ENCODE measurements at regions not wholly inside any gene's neighbourhood (a gene's known extent, or its start where the extent isn't known, plus 50 kb on each side); places are given as distances from the start of the nearest gene placed in this dataset.

DNA sequence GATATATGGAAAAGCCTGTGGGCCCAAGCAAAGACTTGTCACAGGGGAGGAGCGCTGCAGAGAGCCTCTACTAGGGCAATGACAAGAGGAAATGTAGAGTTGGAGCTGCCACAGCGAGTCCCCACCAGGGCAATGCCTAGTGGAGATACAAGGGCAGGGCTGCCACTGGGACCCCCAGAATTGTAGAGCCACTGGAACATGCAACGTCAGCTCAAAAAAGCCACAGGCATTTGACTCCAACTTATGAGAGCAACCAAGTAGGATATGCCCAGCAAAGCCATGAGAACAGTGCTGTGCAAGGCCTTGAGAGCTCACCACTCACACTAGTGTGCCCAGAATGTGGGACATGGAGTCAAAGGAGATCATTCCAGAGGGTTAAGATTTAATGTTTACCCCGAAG lies 63.7 kb upstream of the CAMK1G start:
- TF ChIP-seq FOXM1 (IDR thresholded peaks at IDR 0.05; ENCODE audit: borderline replicate concordance) = no peak
- TF ChIP-seq ARNT (IDR thresholded peaks at IDR 0.05) = no peak
- no peak for TF ChIP-seq TARDBP (IDR thresholded peaks at IDR 0.05)
- DNase-seq (ENCODE audit: extremely low spot score) = no peak
- CTCF ChIA-PET = no interaction called here
- POLR2A ChIA-PET = no interaction called here

DNA sequence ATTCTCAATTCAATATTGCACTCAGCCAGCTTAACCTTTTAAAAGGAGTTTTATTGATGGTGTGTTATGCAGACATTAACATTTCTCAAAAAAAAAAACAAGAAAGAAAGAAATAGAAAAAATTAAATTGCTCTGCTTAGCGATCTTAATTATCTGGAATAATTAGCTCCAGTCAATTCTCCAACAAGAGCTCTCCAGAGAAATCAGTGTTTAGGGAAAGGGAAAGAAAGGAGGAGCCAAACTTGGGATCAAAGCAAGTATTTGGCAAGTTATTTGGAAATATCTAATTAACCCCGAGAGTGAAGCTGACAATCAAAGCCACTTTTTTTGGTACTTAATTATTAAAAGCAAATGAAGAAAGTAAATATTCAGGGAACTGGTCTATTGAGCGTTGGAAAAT lies 60.7 kb upstream of the CAMK1G start:
- POLR2A ChIA-PET = no interaction called here
- TF ChIP-seq HDGF (IDR thresholded peaks at IDR 0.05; ENCODE audit: borderline replicate concordance) (no peak), BHLHE40 (IDR thresholded peaks at IDR 0.05; ENCODE audit: borderline replicate concordance) (no peak), LEF1 (IDR thresholded peaks at IDR 0.05; ENCODE audit: borderline replicate concordance) (no peak), L3MBTL2 (conservative IDR thresholded peaks at IDR 0.05) (no peak), ARNT (IDR thresholded peaks at IDR 0.05) (no peak), CTBP1 (IDR thresholded peaks at IDR 0.05; ENCODE audit: borderline replicate concordance) (no peak), SUZ12 (IDR thresholded peaks at IDR 0.05) (no peak), ZNF384 (IDR thresholded peaks at IDR 0.05) (no peak), FOXA1 (IDR thresholded peaks at IDR 0.05) (no peak), SP1 (IDR thresholded peaks at IDR 0.05) (no peak), FOXM1 (IDR thresholded peaks at IDR 0.05; ENCODE audit: borderline replicate concordance) (no peak)
- TF ChIP-seq, protein P1, sequence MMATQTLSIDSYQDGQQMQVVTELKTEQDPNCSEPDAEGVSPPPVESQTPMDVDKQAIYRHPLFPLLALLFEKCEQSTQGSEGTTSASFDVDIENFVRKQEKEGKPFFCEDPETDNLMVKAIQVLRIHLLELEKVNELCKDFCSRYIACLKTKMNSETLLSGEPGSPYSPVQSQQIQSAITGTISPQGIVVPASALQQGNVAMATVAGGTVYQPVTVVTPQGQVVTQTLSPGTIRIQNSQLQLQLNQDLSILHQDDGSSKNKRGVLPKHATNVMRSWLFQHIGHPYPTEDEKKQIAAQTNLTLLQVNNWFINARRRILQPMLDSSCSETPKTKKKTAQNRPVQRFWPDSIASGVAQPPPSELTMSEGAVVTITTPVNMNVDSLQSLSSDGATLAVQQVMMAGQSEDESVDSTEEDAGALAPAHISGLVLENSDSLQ (IDR thresholded peaks at IDR 0.05) = no peak
- no peak for DNase-seq (ENCODE audit: extremely low spot score)
- CTCF ChIA-PET = no interaction called here

DNA sequence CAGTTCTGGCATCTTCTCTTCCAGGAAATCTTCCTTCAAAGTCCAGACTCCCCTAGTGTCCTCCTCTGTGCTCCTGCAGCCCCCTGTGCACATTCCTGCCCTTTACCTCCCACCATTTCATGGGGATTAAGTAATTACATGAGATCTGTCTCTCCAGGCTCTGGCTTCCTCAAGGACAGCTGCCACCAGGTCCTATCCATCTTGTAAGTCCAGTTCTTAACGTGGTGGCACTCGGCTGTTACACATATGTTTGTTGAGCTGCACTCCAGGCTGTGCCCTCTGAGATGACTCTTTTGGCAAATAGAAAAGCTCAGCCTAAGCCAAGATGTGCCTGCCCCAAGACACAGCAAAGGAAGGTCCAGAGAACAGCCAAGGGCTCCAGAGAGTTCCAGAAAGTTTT lies 57.4 kb upstream of the CAMK1G start:
- no peak for TF ChIP-seq LEF1 (IDR thresholded peaks at IDR 0.05; ENCODE audit: borderline replicate concordance)
- TF ChIP-seq NFRKB (IDR thresholded peaks at IDR 0.05) = no peak
- no peak for TF ChIP-seq TARDBP (IDR thresholded peaks at IDR 0.05)
- TF ChIP-seq FOXA1 (IDR thresholded peaks at IDR 0.05) = no peak
- TF ChIP-seq L3MBTL2 (conservative IDR thresholded peaks at IDR 0.05) = no peak
- TF ChIP-seq HDGF (IDR thresholded peaks at IDR 0.05; ENCODE audit: borderline replicate concordance) = no peak
- TF ChIP-seq, protein P1 (IDR thresholded peaks at IDR 0.05) = no peak
- TF ChIP-seq ARNT (IDR thresholded peaks at IDR 0.05) = no peak
- TF ChIP-seq SP1 (IDR thresholded peaks at IDR 0.05) = no peak
- TF ChIP-seq CTBP1 (IDR thresholded peaks at IDR 0.05; ENCODE audit: borderline replicate concordance) = no peak
- TF ChIP-seq ELF4 (IDR thresholded peaks at IDR 0.05) = no peak
- no peak for TF ChIP-seq SUZ12 (IDR thresholded peaks at IDR 0.05)
- no peak for TF ChIP-seq FOXM1 (IDR thresholded peaks at IDR 0.05; ENCODE audit: borderline replicate concordance)
- no peak for TF ChIP-seq ZNF384 (IDR thresholded peaks at IDR 0.05)
- ChIA-PET CTCF (no interaction called here), POLR2A (no interaction called here)
- no peak for DNase-seq (ENCODE audit: extremely low spot score)

DNA sequence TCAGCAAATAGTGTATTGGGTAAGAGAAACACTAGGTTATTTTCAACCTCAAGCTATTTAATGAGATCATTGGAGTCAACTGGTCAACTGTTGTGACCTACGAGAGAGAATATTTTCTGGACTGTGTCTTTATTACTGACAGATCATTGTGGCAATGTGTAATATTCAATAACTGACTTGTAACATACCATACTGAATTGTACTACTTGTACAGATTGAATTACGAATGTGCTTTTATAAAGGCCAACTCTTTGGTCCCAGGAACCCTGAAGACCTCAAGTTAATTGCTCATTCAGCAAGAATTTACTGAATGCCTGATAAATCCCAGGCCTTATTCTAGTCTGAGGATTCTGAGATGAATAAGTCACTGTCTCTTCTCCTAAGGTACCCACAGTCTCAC lies 56.1 kb upstream of the CAMK1G start:
- DNase-seq (ENCODE audit: extremely low spot score) = no peak
- TF ChIP-seq CTBP1 (IDR thresholded peaks at IDR 0.05; ENCODE audit: borderline replicate concordance) = no peak
- TF ChIP-seq ZNF384 (IDR thresholded peaks at IDR 0.05) = no peak
- TF ChIP-seq, protein P1 (IDR thresholded peaks at IDR 0.05) = no peak
- no peak for TF ChIP-seq FOXK2 (IDR thresholded peaks at IDR 0.05)
- ChIA-PET POLR2A (no interaction called here), CTCF (no interaction called here)

DNA sequence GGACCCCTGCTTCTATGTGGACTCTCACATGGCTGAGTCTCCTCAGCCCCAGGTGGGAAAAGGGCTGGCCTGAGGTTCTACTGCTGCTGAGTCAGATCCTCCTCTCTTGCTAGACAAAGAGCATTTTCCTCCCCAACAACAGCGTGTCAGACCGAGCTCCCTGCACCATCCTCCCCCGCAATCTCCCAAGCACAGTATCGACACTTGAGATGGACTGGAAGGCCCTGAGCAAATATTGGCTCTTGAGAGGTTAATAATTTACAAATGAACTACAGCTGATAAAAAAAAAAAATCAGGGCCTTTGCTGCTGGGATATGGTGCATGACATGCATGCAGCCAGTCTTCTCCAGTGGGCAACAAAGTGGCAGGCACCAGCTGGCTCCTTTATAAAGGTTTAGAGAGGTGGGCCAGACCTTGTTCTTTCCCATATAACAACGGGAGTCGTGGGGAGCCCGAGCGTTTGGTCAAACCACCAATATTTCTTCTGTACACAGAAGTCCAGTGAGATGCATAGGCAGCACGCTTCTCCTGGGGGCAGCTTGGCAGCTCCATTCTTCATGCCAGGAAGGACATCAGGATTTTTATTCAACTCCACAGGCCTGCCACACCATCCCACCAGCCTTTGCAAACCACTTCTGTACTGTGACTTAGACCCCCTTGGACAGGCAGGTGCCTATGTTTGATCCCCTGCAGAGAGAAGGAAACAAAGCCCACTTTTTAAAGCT lies 55.4 kb upstream of the CAMK1G start:
- ChIA-PET POLR2A (no interaction called here), CTCF (no interaction called here)
- TF ChIP-seq TARDBP (IDR thresholded peaks at IDR 0.05) (no peak), SUZ12 (IDR thresholded peaks at IDR 0.05) (no peak), ARNT (IDR thresholded peaks at IDR 0.05) (no peak), FOXA1 (IDR thresholded peaks at IDR 0.05) (no peak), L3MBTL2 (conservative IDR thresholded peaks at IDR 0.05) (no peak), LEF1 (IDR thresholded peaks at IDR 0.05; ENCODE audit: borderline replicate concordance) (no peak), FOXK2 (IDR thresholded peaks at IDR 0.05) (no peak), NFRKB (IDR thresholded peaks at IDR 0.05) (no peak), BHLHE40 (IDR thresholded peaks at IDR 0.05; ENCODE audit: borderline replicate concordance) (no peak), CTBP1 (IDR thresholded peaks at IDR 0.05; ENCODE audit: borderline replicate concordance) (no peak), ZNF384 (IDR thresholded peaks at IDR 0.05) (no peak), SP1 (IDR thresholded peaks at IDR 0.05) (no peak), HDGF (IDR thresholded peaks at IDR 0.05; ENCODE audit: borderline replicate concordance) (no peak)
- TF ChIP-seq, protein P1 (IDR thresholded peaks at IDR 0.05) = no peak
- DNase-seq (ENCODE audit: extremely low spot score) = no peak

DNA sequence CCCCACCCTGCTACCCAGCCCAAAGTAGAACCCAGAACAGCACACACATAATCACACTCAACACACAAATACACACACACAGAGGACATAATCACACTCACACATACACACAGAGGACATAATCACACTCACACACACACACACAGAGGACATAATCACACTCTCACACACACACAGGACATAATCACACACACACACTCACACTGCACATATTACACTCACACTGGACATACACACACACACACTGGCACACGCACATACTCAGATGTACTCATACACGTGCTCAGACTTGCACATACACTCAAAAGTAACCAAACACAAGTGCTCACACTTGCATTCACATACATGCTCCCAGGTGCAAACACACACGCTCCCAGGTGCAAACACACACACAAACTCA lies 54.3 kb upstream of the CAMK1G start:
- POLR2A ChIA-PET = no interaction called here
- TF ChIP-seq SP1 (IDR thresholded peaks at IDR 0.05) (no peak), ARNT (IDR thresholded peaks at IDR 0.05) (no peak), ZNF384 (IDR thresholded peaks at IDR 0.05) (no peak), SUZ12 (IDR thresholded peaks at IDR 0.05) (no peak), NFRKB (IDR thresholded peaks at IDR 0.05) (no peak), CTBP1 (IDR thresholded peaks at IDR 0.05; ENCODE audit: borderline replicate concordance) (no peak)
- CTCF ChIA-PET = no interaction called here
- DNase-seq (ENCODE audit: extremely low spot score) = no peak
